ENCODE measurements at regions not wholly inside any gene's neighbourhood (a gene's known extent, or its start where the extent isn't known, plus 50 kb on each side); places are given as distances from the start of the nearest gene placed in this dataset.

GRCh38 chr5:159440968-159441367 is 110.7 kb upstream of the IL12B start:
- H3K9me1 ChIP-seq (replicated peaks; ENCODE audit: control insufficient read depth, extremely low read depth, insufficient read depth, low read length): no peaks in the 10 kb centered on the region
- H3K4me3 ChIP-seq (replicated peaks in 1 of 3; ENCODE audit: insufficient read depth in 1 of 3, low read depth in 1 of 3, low read length in 3 of 3): no peak overlapping the region
- no peaks in the 10 kb centered on the region for H3K9me3 ChIP-seq (replicated peaks; ENCODE audit: control insufficient read depth, insufficient read depth, low read length)
- DNase-seq (ENCODE audit: low read depth, low spot score) (no peak), FAIRE-seq (no peak)
- intact Hi-C loops (cut with micrococcal nuclease) (loop anchor here (5.0 kb wide), 1 partner anchor 526 kb away; no protein-coding TSS in a partner anchor), dilution Hi-C loops (cut with MboI; ENCODE audit: extremely low pct_ligation_motif_present, low sequenced_read_pairs) (no loop called here)
- no TSS peak for BruUV-seq (replicated peaks)
- CTCF ChIA-PET: no interaction called here
- no peak overlapping the region for H3K27ac ChIP-seq (ENCODE audit: insufficient read depth, low read depth, low read length)
- POLR2A ChIA-PET: no interaction called here
- TF ChIP-seq, protein P1, sequence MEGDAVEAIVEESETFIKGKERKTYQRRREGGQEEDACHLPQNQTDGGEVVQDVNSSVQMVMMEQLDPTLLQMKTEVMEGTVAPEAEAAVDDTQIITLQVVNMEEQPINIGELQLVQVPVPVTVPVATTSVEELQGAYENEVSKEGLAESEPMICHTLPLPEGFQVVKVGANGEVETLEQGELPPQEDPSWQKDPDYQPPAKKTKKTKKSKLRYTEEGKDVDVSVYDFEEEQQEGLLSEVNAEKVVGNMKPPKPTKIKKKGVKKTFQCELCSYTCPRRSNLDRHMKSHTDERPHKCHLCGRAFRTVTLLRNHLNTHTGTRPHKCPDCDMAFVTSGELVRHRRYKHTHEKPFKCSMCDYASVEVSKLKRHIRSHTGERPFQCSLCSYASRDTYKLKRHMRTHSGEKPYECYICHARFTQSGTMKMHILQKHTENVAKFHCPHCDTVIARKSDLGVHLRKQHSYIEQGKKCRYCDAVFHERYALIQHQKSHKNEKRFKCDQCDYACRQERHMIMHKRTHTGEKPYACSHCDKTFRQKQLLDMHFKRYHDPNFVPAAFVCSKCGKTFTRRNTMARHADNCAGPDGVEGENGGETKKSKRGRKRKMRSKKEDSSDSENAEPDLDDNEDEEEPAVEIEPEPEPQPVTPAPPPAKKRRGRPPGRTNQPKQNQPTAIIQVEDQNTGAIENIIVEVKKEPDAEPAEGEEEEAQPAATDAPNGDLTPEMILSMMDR (IDR thresholded peaks at IDR 0.05; ENCODE audit: extremely low read depth in 1 of 2, insufficient read depth in 1 of 2, low read depth in 1 of 2, low read length in 2 of 2): no peak
- TF ChIP-seq POLR2AphosphoS5 (IDR thresholded peaks at IDR 0.05; ENCODE audit: insufficient read depth, low read depth, low read length): no peak
- TF ChIP-seq FOS (IDR thresholded peaks at IDR 0.05; ENCODE audit: borderline replicate concordance, insufficient read depth, low read length): no peak
- TF ChIP-seq, protein P2, sequence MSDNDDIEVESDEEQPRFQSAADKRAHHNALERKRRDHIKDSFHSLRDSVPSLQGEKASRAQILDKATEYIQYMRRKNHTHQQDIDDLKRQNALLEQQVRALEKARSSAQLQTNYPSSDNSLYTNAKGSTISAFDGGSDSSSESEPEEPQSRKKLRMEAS (IDR thresholded peaks at IDR 0.05; ENCODE audit: insufficient read depth, insufficient read length): no peak
- TF ChIP-seq POLR2A (IDR thresholded peaks at IDR 0.05; ENCODE audit: low read depth, low read length): no peak
- no peak for TF ChIP-seq GATA2 (IDR thresholded peaks at IDR 0.05; ENCODE audit: insufficient read depth, insufficient read length, low read depth, low read length)
- TF ChIP-seq EZH2 (IDR thresholded peaks at IDR 0.05; ENCODE audit: borderline replicate concordance, low read depth, low read length, severe bottlenecking): no peak
- no peak for TF ChIP-seq JUN (IDR thresholded peaks at IDR 0.05; ENCODE audit: borderline replicate concordance, insufficient read depth, insufficient read length, low read depth)
- no peak overlapping the region for H2AFZ ChIP-seq (ENCODE audit: low read depth, low read length)
- H4K20me1 ChIP-seq (replicated peaks; ENCODE audit: control insufficient read depth, extremely low read depth, insufficient read depth, low read length): no peaks in the 10 kb centered on the region
- no peaks in the 10 kb centered on the region for H3K36me3 ChIP-seq (ENCODE audit: control insufficient read depth in 2 of 2, extremely low read depth in 1 of 2, insufficient read depth in 2 of 2, low read length in 2 of 2)
- H3K4me1 ChIP-seq (ENCODE audit: control insufficient read depth, extremely low read depth, insufficient read depth, low read length): no peaks in the 10 kb centered on the region
- H3K27me3 ChIP-seq (ENCODE audit: control insufficient read depth in 2 of 2, insufficient read depth in 2 of 2, low read length in 2 of 2): no peaks in the 10 kb centered on the region
- H3K79me2 ChIP-seq (ENCODE audit: control insufficient read depth, insufficient read depth, low read length): no peaks in the 10 kb centered on the region
- no peak overlapping the region for H3K9ac ChIP-seq (replicated peaks; ENCODE audit: extremely low read depth, insufficient read depth, low read length)
- H3K4me2 ChIP-seq (ENCODE audit: insufficient read depth, low read length): no peak overlapping the region
